Vagina (tissue), 2 donors: ENCODE measurements at regions not wholly inside any gene's neighbourhood (a gene's known extent, or its start where the extent isn't known, plus 50 kb on each side); places are given as distances from the start of the nearest gene placed in this dataset.

Experiments
- POLR2A ChIP-seq, 2 donors: fragments of 450-650 bp; IDR thresholded peaks; one replicate each; pipeline ENCODE4 v1.6.1; 2017; ENCODE audit warnings: antibody characterized with exemption in 2 of 2, mild to moderate bottlenecking in 2 of 2, moderate library complexity in 2 of 2
- TF ChIP-seq, protein P1 (sequence below), 3 experiments: fragments of 450-650 bp in 2 of 3; fragments of 200-600 bp in 1 of 3; sonication (generic) in 1 of 3; IDR thresholded peaks; one replicate each; pipeline ENCODE4 v1.5.1; 2017 to 2019; ENCODE audit warnings: antibody characterized with exemption in 3 of 3, mild to moderate bottlenecking in 2 of 3, moderate library complexity in 2 of 3

DNA sequence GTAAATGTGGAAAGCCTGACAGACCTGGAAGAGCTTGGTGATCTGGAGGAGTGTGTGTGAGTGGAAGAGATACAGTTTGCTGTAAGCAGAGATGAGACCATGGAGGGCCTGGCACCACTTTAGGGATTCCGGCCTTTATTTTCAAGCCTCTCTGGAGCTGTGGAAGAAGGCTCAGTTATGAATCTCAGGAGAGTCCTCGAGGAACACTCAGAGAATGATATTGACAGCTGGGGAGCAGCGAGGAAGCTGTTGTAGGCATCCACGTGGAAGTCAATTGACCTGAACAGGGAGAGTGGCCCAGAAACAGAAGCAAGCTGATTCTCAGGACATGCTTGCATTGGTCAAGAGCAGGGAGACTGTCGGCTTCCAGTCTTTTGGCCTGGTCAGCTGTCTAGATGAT, 108.4 kb upstream of the FOXQ1 start:
- TF ChIP-seq, protein P1, sequence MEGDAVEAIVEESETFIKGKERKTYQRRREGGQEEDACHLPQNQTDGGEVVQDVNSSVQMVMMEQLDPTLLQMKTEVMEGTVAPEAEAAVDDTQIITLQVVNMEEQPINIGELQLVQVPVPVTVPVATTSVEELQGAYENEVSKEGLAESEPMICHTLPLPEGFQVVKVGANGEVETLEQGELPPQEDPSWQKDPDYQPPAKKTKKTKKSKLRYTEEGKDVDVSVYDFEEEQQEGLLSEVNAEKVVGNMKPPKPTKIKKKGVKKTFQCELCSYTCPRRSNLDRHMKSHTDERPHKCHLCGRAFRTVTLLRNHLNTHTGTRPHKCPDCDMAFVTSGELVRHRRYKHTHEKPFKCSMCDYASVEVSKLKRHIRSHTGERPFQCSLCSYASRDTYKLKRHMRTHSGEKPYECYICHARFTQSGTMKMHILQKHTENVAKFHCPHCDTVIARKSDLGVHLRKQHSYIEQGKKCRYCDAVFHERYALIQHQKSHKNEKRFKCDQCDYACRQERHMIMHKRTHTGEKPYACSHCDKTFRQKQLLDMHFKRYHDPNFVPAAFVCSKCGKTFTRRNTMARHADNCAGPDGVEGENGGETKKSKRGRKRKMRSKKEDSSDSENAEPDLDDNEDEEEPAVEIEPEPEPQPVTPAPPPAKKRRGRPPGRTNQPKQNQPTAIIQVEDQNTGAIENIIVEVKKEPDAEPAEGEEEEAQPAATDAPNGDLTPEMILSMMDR (IDR thresholded peaks at IDR 0.05) = no peak
- no peak for TF ChIP-seq POLR2A (IDR thresholded peaks at IDR 0.05)
